ENCODE measurements at regions not wholly inside any gene's neighbourhood (a gene's known extent, or its start where the extent isn't known, plus 50 kb on each side); places are given as distances from the start of the nearest gene placed in this dataset.

DNA sequence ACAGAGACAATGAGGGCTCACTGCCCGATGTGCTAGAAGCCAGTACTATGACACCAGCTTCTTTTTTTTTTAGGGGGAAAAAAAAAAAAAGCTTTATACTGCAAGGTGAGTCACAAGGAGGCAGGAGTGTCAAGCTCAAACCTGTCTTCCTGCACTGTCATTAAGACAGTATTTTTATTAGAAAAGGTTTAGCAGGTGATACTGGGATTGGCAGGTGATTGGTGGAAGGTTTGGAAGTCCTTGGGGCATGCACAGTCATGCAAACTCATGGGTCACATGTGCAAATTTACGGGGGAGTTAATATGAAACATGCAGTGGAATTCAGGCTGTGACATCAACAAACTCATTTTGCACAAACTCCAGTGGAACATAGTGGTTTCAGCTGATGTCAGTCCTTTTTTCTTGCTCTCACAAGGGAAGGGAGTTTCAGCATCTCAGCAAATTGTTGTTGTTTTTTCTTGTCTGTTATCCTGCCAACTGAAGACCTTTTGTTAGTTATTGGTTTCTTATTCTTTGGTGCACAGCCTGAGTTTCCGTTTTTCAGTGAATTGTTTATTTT is 530.6 kb downstream of the ANKRD7 start:
- DNase-seq (ENCODE audit: low read depth), result no peak
- no peak overlapping the region for H3K4me3 ChIP-seq (replicated peaks; ENCODE audit: low read depth, low read length)
- TF ChIP-seq, protein P1, sequence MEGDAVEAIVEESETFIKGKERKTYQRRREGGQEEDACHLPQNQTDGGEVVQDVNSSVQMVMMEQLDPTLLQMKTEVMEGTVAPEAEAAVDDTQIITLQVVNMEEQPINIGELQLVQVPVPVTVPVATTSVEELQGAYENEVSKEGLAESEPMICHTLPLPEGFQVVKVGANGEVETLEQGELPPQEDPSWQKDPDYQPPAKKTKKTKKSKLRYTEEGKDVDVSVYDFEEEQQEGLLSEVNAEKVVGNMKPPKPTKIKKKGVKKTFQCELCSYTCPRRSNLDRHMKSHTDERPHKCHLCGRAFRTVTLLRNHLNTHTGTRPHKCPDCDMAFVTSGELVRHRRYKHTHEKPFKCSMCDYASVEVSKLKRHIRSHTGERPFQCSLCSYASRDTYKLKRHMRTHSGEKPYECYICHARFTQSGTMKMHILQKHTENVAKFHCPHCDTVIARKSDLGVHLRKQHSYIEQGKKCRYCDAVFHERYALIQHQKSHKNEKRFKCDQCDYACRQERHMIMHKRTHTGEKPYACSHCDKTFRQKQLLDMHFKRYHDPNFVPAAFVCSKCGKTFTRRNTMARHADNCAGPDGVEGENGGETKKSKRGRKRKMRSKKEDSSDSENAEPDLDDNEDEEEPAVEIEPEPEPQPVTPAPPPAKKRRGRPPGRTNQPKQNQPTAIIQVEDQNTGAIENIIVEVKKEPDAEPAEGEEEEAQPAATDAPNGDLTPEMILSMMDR (IDR thresholded peaks at IDR 0.05; ENCODE audit: low read length, missing control alignments), result no peak

DNA sequence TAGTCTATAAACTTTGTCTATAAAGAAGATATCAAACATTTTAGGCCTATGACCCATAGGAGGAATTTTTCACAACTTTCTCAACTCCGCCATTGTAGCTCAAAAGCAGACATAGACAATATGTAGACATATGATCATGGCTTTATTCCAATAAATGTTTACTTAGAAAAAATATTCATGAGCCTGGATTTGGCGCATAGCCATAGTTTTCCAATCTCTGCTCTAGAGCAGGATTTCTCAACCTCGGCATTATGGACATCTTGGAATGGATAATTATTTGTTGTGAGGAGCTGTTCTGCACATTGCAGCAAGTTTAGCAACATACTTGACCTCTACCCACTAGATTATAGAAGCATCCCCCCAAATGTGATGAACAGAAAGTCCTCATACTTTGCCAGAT is 532.6 kb downstream of the ANKRD7 start:
- no peak overlapping the region for H3K4me3 ChIP-seq (replicated peaks; ENCODE audit: low read depth, low read length)
- no peak for DNase-seq (ENCODE audit: low read depth)
- TF ChIP-seq, protein P1 (IDR thresholded peaks at IDR 0.05; ENCODE audit: low read length, missing control alignments), result no peak

DNA sequence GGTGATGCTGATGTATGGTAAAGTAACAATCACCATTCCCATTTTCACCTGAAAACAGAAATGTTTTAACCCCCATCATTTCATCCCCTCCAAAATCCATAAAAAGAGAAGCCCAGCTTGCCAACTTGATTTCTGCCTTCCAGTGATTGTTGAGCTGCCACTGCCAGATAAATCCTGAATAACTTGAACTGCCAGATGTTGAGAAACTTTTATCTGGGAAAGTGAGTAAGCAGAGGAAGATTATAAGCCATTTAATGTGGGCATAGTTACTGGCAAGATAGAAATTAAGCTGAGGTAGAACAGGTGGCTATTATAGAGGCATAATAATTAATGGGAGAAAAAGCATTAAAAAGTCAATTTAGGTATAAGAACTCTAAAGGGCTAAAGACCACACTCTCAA is 534.1 kb downstream of the ANKRD7 start:
- TF ChIP-seq, protein P1 (IDR thresholded peaks at IDR 0.05; ENCODE audit: low read length, missing control alignments), result no peak
- no peak overlapping the region for H3K4me3 ChIP-seq (replicated peaks; ENCODE audit: low read depth, low read length)
- DNase-seq (ENCODE audit: low read depth), result no peak

DNA sequence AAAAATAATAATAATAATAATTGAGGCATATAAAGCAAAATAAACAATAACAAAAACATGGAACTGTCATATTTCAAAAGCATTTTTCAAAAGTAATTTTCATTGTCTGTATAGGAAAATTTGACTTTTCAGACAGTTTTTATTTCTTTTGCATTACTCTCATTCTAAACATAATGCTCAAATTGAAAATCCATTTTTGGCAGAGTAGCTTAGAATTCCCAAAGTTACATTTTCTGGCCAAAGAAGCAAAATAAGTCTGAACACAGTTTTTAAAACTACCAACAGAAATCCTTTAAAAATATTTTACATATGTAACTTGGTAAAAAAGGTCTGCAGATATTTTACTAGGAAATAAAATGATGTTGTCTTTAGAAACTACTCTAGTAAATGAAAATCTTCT is 535.4 kb downstream of the ANKRD7 start:
- H3K4me3 ChIP-seq (replicated peaks; ENCODE audit: low read depth, low read length), result no peak overlapping the region
- no peak for DNase-seq (ENCODE audit: low read depth)
- TF ChIP-seq, protein P1 (IDR thresholded peaks at IDR 0.05; ENCODE audit: low read length, missing control alignments), result no peak

DNA sequence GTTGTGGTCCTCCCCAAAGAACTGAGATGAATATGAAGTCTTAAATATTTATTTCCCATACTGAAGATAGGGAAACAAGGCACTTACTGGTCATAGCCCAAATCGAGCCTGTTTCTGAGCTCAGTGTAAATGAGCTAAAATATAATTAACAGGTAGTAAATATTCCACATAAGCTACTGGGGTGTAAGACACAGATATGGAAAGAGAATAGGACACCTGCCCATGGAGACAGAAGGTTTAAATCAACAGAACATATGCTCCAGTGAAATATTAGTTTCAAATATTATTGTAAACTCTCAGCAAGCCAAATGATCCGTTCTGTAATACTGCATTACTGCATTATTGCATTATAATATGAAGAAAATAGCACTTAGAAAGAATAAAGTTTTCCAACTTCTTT is 537.9 kb downstream of the ANKRD7 start:
- DNase-seq (ENCODE audit: low read depth), result no peak
- H3K4me3 ChIP-seq (replicated peaks; ENCODE audit: low read depth, low read length), result no peak overlapping the region
- TF ChIP-seq, protein P1 (IDR thresholded peaks at IDR 0.05; ENCODE audit: low read length, missing control alignments), result no peak

DNA sequence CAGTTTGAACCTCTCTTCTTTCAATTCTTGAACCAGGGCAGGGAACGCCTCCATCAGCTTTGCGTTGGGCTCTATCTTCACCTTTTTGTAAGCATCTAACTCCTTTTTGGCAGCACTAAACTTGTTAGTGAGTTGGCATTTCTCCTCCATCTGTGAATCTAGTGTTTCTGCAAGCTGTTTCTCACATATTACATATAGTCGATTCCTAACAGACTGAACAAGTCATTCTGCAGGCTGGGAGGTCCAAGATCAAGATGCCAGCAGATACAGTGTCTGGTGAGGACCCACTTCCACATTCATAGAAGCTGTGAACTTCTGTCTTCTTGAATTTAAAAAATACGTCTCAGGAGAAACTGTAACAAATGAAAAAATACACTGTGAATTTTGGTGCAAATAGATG is 539.7 kb downstream of the ANKRD7 start:
- no peak overlapping the region for H3K4me3 ChIP-seq (replicated peaks; ENCODE audit: low read depth, low read length)
- no peak for DNase-seq (ENCODE audit: low read depth)
- TF ChIP-seq, protein P1 (IDR thresholded peaks at IDR 0.05; ENCODE audit: low read length, missing control alignments), result no peak

DNA sequence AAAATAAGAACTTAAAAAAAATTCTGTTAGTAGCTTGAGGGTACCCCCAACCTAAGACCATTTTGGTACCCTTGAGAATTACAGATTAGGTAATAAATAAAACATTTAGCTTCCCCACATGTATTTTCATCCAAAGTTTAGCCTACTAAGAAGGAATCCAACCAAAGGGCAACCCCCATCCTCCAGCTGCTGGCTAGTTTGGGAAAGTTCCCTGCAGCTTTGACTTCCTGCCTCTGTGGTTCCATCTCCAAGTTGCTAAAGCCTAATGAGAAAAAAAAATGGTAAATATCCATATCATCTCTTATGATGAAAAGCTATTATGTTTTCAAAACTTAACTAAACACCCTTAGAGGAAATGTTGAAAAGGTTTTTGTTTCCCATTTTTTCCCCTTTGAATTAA is 547.2 kb downstream of the ANKRD7 start:
- no peak for DNase-seq (ENCODE audit: low read depth)
- TF ChIP-seq, protein P1 (IDR thresholded peaks at IDR 0.05; ENCODE audit: low read length, missing control alignments), result no peak
- H3K4me3 ChIP-seq (replicated peaks; ENCODE audit: low read depth, low read length), result no peak overlapping the region
